GM12801 (cell line): ENCODE measurements at regions not wholly inside any gene's neighbourhood (a gene's known extent, or its start where the extent isn't known, plus 50 kb on each side); places are given as distances from the start of the nearest gene placed in this dataset.

ENCODE experiments used
- CTCF ChIP-seq: IDR thresholded peaks from one replicate; pipeline ENCODE4 v1.5.1; 2011; ENCODE audit warnings: control low read depth; ENCODE audit not compliant: insufficient read length; ENCODE audit errors: extremely low read depth

GRCh38 chr2:9702604-9703084, 71.8 kb upstream of the YWHAQ start:
- no peak for TF ChIP-seq CTCF

- no peak for TF ChIP-seq CTCF
Measured at GRCh38 chr2:9703085-9703678, 72.4 kb upstream of the YWHAQ start.

GRCh38 chr2:9703701-9704221, 73.0 kb upstream of the YWHAQ start:
- no peak for TF ChIP-seq CTCF

DNA sequence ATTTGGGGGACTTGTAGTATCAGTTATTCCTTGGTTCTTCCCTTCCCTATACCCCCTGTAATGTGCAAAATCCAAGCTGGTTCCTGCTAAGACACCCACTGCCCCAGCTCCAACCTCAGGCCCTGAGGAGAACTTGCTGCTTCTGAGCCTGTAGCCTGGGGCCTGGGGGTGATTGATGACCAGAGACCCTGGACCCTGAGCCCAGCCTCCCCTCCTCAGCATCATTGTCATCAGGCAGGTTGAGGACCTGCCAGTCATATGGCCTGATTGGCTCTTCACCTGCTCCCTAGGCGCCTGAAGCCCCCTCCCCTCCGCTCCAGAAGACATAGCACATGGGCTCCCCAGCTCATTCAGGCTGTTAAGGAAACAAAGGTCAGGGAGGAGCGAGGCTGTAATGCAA, 73.8 kb upstream of the YWHAQ start:
- no peak for TF ChIP-seq CTCF

DNA sequence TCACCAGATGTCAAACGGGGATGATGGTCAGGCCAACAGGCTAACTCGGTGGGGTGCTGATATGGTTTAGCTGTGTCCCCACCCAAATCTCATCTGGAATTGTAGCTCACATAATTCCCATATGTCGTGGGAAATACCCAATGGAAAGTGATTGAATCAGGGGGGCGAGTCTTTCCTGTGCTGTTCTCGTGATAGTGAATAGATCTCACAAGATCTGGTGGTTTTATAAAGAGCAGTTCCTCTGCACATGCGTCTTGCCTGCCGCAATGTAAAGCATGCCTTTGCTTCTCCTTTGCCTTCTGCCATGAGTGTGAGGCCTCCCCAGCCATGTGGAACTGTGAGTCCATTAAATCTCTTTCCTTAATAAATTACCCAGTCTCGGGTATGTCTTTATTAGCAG, 74.4 kb upstream of the YWHAQ start:
- no peak for TF ChIP-seq CTCF

GRCh38 chr2:9707008-9707407, 76.2 kb upstream of the YWHAQ start:
- no peak for TF ChIP-seq CTCF

DNA sequence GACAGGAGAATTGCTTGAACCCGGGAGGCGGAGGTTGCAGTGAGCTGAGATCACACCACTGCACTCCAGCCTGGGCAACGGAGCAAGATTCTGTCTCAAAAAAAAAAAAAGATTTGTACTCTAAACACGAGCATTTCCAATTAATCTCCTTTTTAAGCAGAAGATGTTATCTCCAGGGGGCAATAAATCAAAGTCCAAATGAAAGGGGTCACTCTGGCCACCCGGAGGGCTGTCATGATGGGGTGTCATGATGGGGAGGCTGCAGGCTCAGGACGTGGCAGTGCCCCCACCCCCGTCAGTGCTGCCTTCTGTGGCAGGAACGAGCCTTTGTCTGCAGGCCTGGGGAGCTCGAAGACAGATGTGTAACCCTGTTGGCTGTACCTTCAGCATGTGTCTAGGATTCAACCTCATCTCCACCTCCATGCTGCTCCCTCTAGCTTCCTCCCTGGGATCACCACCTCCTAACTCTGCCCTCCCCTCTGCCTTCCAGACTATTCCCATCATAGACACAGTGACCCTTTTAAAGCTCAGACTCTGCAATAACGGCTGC, 76.9 kb upstream of the YWHAQ start:
- no peak for TF ChIP-seq CTCF
